ENCODE measurements at regions not wholly inside any gene's neighbourhood (a gene's known extent, or its start where the extent isn't known, plus 50 kb on each side); places are given as distances from the start of the nearest gene placed in this dataset.
"Not testable (repeated sequence)": the region's sequence is repeated elsewhere in the genome, so short reads cannot be mapped to it uniquely, and the experiment has no call there.

DNA sequence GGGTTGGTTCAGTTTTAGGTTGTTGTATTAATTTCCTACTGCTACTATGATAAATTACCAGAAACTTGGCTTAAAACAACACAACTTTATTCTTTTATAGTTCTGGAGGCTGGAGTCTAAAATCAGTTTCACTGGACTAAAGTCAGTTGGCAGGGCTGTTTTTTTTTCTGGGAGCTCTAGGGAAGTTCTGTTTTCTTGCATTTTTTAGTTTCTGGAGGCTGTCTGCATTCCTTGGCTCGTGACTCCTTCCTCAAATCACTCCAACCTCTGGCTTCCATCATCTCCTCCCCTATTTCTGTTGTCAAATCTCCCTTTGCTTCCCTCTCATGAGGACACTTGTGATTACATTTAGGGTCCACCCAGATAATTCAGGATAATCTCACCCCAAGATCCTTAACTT is 51.3 kb upstream of the SUB1 start:
- Mint-ChIP-seq H3K27ac (peak overlapping the region; percentile 71), H3K27me3 (ENCODE audit: low read depth) (no peaks in the 10 kb centered on the region), H3K36me3 (ENCODE audit: low read depth) (peaks cover 31% of the 10 kb centered on the region), H3K4me3 (peak overlapping the region; percentile 52), H3K9me3 (no peaks in the 10 kb centered on the region), H3K4me1 (ENCODE audit: low read depth) (peaks cover 68% of the 10 kb centered on the region)

DNA sequence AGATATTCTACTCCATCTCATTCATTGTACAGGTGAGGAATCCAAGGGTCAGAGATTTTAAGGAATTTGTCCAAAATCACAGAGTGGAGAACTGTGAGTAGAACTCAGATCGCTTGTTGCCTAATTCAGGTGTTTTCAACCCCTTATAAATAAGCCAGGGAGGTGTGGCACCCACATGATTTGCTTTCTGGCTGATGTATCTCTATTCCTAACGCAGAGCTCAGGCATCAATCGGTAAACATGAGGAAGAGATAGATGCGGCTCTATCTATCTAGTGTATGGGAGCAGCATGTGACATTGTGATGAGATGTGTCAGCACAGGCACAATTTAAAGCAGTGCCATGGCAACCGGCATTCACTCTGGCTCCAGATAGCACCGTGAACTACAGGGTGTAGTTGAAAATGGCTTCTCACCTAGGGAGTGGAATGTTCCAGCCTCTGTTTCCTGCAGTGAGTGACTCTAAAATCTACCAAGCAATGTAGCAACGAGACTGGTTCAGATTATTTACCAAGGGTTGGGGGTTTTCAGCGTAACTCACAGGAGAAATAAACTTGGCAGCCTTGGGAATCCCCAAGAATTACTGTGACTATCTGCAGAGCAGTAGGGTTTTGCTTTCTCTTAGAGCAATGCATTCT is 53.4 kb upstream of the SUB1 start:
- H3K4me3 Mint-ChIP-seq = peak overlapping the region; percentile 86
- no peaks in the 10 kb centered on the region for H3K9me3 Mint-ChIP-seq
- peaks cover 20% of the 10 kb centered on the region for H3K36me3 Mint-ChIP-seq (ENCODE audit: low read depth)
- H3K27ac Mint-ChIP-seq = peak overlapping the region; percentile 95
- peaks cover 53% of the 10 kb centered on the region for H3K4me1 Mint-ChIP-seq (ENCODE audit: low read depth)
- H3K27me3 Mint-ChIP-seq (ENCODE audit: low read depth) = no peaks in the 10 kb centered on the region

DNA sequence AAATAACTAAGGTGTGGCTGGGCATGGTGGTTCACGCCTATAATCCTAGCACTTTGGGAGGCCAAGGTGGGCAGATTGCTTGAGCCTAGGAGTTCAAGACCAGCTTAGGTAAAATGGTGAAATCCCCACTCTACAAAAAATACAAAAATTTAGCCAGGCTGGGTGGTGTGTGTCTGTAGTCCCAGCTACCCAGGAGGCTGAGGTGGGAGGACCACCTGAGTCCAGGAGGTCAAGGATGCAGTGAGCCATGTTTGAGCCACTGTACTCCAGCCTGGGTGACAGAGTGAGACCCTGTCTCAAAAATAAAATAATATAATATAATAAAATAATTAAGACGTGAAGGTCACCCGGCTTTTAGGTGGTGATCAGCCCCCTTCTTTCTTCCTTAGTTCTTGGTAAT is 58.0 kb upstream of the SUB1 start:
- H3K36me3 Mint-ChIP-seq (ENCODE audit: low read depth); H3K4me3 Mint-ChIP-seq; H3K9me3 Mint-ChIP-seq; H3K27ac Mint-ChIP-seq; H3K27me3 Mint-ChIP-seq (ENCODE audit: low read depth): not testable (repeated sequence)
- peaks cover 42% of the 10 kb centered on the region for H3K4me1 Mint-ChIP-seq (ENCODE audit: low read depth)

DNA sequence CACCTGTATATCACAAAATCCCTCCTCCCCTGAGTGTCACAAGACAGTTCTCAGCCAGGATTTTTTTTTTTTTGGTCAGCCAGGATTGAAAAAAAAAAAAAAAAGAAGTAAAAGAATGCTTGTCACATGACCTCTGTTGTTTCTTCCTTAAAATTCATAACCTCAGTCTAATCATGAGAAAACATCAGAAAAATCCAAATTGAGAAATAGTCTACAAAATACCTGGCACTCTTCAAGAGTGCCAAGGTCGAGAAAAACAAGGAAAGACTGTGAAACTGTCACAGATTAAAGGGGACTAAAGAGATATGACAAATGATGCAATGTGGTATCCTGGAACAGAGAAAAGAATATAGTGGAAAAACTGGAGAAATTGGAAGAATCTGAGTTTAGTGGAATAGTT is 58.5 kb upstream of the SUB1 start:
- Mint-ChIP-seq H3K27ac (no peak overlapping the region), H3K27me3 (ENCODE audit: low read depth) (no peaks in the 10 kb centered on the region), H3K4me1 (ENCODE audit: low read depth) (peaks cover 39% of the 10 kb centered on the region), H3K36me3 (ENCODE audit: low read depth) (peaks cover 2% of the 10 kb centered on the region), H3K9me3 (no peaks in the 10 kb centered on the region), H3K4me3 (no peak overlapping the region)

DNA sequence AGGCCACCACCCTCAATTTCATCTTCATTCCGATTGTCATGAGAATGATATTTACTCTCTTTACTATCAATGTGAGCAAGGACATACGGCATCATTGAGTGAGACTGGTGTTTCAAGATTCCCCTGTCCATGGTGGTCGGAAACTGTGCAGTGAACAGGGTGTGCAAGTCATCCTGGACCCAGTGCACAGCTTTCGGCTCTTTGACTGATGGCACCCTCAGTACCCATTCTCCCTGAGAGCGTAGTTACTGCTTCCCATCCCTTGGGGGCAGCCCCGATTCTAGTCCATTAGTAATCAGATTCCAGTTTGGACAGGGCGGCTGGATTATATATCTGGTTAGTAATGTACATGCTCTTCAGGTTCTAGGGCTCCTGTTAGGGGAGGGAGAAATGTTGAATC is 61.7 kb upstream of the SUB1 start:
- Mint-ChIP-seq H3K4me1 (ENCODE audit: low read depth) (peaks cover 36% of the 10 kb centered on the region), H3K27me3 (ENCODE audit: low read depth) (peaks cover 8% of the 10 kb centered on the region), H3K27ac (peak overlapping the region; percentile 77)

DNA sequence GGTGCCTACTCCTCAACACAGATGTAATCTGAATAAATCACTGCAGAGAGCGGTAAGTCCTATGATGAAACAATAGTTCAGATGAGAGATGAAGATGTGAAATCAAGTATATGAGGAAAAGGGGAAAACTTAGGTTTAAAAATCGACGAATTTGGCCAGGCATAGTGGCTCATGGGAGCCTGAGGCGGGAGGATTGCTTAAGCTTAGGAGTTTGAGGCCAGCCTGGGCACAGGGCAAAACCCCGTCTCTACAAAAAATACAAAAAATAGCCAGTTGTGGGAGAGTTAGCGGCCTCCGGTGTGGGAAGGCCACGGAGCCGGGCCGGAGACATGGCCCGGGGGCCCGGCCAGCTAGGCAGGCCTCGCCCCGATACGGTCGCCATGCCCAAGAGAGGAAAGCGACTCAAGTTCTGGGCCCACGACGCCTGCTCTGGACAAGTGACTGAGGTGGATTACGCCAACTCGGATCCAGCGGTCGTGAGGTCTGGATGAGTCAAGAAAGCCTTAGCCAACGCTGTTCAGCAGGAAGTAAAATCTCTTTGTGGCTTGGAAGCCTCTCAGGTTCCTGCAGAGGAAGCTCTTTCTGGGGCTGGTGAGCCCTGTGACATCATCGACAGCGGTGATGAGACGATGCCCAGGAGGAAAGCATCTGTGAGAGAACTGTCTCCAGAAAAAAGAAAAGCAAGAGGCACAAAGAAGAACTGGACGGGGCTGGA is 62.8 kb upstream of the SUB1 start:
- peaks cover 32% of the 10 kb centered on the region for H3K4me1 Mint-ChIP-seq (ENCODE audit: low read depth)

More for the DNA sequence above, 61.7 kb upstream of the SUB1 start:
- Mint-ChIP-seq H3K9me3 (no peaks in the 10 kb centered on the region), H3K4me3 (no peak overlapping the region), H3K36me3 (ENCODE audit: low read depth) (peaks cover 2% of the 10 kb centered on the region)

DNA sequence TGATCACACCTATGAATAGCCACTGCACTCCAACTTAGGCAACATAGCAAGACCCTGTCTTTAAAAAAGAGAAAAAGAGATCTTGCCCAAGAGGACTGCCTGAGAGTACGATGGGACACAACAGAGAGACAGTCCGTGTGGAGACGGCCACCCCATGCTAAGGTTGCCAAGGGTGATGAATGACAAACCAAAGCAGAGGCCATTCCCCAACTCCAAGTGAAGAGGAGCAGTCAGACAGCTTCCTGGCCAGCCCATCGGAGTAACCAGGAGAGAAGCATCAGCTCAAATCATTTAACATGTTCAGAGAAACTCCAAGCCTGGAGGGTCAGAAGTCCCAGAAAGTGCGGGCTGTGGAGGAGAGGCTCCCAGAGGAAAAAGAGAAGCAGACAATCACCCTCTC is 63.9 kb upstream of the SUB1 start:
- Mint-ChIP-seq H3K27me3 (ENCODE audit: low read depth) (peaks cover 13% of the 10 kb centered on the region), H3K27ac (no peak overlapping the region), H3K9me3 (no peaks in the 10 kb centered on the region), H3K4me1 (ENCODE audit: low read depth) (peaks cover 28% of the 10 kb centered on the region), H3K4me3 (no peak overlapping the region), H3K36me3 (ENCODE audit: low read depth) (peaks cover 5% of the 10 kb centered on the region)

More for the DNA sequence above, 62.8 kb upstream of the SUB1 start:
- peaks cover 9% of the 10 kb centered on the region for H3K27me3 Mint-ChIP-seq (ENCODE audit: low read depth)
- no peaks in the 10 kb centered on the region for H3K9me3 Mint-ChIP-seq
- peaks cover 2% of the 10 kb centered on the region for H3K36me3 Mint-ChIP-seq (ENCODE audit: low read depth)
- peak overlapping the region; percentile 55 for H3K4me3 Mint-ChIP-seq
- peak overlapping the region; percentile 77 for H3K27ac Mint-ChIP-seq

DNA sequence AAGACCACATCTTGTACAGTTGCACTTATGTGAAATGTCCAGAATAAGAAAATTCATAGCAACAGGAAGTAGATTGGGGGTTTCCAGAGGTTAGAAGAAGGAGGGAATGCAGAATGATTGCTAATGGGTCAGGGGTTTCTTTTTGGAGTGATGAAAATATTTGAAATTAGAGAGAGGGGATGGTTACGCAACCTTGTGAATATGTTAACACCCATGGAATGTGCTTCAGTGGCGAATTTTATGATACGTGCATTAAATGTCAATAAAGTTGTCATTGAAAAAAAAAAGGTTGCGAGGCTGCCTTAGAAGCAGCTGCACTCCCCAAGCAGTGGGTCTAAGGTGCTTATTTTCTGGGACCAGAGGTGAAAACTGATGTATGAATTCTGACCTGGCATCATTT is 64.4 kb upstream of the SUB1 start:
- H3K4me1 Mint-ChIP-seq (ENCODE audit: low read depth) = peaks cover 28% of the 10 kb centered on the region
- peaks cover 13% of the 10 kb centered on the region for H3K27me3 Mint-ChIP-seq (ENCODE audit: low read depth)
- peaks cover 5% of the 10 kb centered on the region for H3K36me3 Mint-ChIP-seq (ENCODE audit: low read depth)
- no peaks in the 10 kb centered on the region for H3K9me3 Mint-ChIP-seq
- H3K27ac Mint-ChIP-seq = no peak overlapping the region
- H3K4me3 Mint-ChIP-seq = no peak overlapping the region

DNA sequence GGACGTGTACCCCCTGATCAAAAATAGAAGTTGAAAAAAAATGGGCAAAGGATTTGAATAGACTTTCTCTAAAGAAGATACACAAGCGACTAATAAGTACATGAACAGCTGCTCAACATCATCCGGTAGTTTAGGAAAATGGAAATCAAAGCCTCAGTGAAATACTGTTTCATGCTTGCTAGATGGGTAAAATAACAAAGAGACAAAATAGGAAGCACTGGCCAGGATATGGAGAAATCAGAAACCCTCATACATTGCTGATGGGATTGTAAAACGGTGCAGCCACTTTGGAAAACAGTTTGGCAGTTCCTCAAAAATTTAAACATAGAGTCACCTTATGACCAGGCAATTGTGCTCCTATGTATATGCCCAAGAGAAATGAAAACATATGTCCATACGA is 65.0 kb upstream of the SUB1 start:
- Mint-ChIP-seq H3K4me1 (ENCODE audit: low read depth) (peaks cover 25% of the 10 kb centered on the region), H3K27ac (no peak overlapping the region), H3K27me3 (ENCODE audit: low read depth) (peaks cover 13% of the 10 kb centered on the region), H3K36me3 (ENCODE audit: low read depth) (peaks cover 5% of the 10 kb centered on the region), H3K4me3 (no peak overlapping the region), H3K9me3 (no peaks in the 10 kb centered on the region)

DNA sequence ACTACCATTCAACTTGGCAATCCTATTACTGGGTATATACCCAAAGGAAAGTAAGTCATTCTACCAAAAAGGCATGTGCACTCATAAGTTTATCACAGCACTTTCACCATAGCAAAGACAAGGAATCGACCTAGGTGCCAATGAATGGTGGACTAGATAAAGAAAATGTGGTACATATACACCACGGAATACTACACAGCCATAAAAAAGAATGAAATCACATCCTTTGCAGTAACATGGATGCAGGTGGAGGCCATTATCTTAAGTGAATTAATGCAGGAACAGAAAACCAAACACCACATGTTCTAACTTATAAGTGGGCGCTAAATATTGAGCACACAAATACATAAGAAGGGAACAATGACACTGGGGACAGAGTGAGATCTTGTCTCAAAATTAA is 65.8 kb upstream of the SUB1 start:
- peaks cover 25% of the 10 kb centered on the region for H3K4me1 Mint-ChIP-seq (ENCODE audit: low read depth)
- H3K27ac Mint-ChIP-seq = no peak overlapping the region
- H3K36me3 Mint-ChIP-seq (ENCODE audit: low read depth) = peaks cover 5% of the 10 kb centered on the region
- H3K27me3 Mint-ChIP-seq (ENCODE audit: low read depth) = peaks cover 13% of the 10 kb centered on the region
- H3K4me3 Mint-ChIP-seq = no peak overlapping the region
- H3K9me3 Mint-ChIP-seq = no peaks in the 10 kb centered on the region

DNA sequence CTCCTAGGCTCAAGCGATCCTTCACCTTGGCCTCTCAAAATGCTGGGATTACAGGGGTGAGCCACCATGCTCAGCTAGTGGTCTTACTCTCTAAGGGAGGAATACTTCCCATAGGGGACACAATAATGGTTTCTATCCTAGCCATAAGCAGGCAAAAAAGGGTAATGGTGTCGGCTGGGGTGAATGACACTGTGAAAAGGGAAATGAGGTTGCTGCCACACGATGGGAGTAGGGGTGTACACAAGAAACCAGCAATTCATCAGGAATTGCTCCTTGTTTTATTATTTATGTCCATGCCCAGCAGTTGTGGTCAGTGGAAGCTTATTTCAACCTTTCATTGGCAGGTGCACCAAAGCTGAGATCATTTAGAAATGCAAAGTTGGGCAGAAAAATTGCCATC is 70.3 kb upstream of the ZFR start:
- Mint-ChIP-seq H3K4me1 (ENCODE audit: low read depth) (peaks cover 6% of the 10 kb centered on the region), H3K36me3 (ENCODE audit: low read depth) (peaks cover 3% of the 10 kb centered on the region), H3K27me3 (ENCODE audit: low read depth) (peaks cover 13% of the 10 kb centered on the region), H3K4me3 (no peak overlapping the region), H3K9me3 (no peaks in the 10 kb centered on the region), H3K27ac (no peak overlapping the region)

DNA sequence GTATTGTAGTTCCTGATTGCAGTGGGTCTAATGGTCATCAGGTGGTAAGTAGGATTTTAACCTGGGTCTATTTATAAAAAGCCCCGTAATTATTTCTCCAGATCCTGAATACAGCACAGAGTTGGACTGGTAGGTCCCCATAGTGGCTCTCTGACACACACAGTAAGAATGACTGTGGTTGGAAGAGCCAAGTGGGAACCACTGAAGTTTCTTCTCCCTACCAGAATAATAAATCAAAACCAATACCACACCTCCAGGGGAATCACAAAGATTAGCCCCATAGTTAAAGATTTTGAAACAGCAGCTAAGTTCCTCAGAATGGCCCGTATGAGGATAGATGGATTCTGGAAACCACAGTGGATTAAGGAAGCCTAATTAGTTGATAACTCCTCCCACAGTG is 68.4 kb upstream of the ZFR start:
- H3K27ac Mint-ChIP-seq = no peak overlapping the region
- H3K4me1 Mint-ChIP-seq (ENCODE audit: low read depth) = peaks cover 6% of the 10 kb centered on the region
- H3K36me3 Mint-ChIP-seq (ENCODE audit: low read depth) = peaks cover 3% of the 10 kb centered on the region
- peaks cover 4% of the 10 kb centered on the region for H3K27me3 Mint-ChIP-seq (ENCODE audit: low read depth)
- no peaks in the 10 kb centered on the region for H3K9me3 Mint-ChIP-seq
- no peak overlapping the region for H3K4me3 Mint-ChIP-seq

DNA sequence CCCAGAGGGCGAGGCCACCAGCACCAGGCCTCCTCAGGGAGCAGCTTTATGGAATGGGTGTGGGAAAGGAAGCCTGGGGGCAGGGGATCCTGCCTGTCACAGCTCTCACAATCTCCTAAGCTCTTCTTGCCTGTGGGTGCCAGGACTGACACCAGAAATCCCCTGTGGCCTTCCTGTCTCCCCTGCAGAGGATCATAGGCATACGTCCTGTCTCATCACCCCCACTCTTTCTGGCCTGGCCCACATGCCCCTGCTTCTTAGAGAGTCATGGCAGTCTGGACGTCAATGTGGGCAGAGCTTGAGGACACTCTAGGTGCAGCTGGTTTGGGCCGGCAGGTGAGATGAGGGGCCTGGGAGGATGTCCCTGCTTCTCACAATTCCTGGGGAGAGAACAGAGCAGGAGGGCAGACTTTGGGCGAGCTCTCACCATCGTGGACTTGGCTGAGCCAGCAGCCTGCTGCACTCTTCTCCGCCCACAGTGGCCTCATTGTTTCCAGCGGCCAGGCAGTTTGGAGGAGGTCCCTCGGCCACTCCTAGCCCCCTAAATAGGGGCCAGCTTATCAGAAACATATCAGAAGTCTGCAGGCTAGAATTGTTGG is 67.3 kb upstream of the ZFR start:
- Mint-ChIP-seq H3K27ac (peak overlapping the region; percentile 69), H3K4me3 (no peak overlapping the region), H3K9me3 (no peaks in the 10 kb centered on the region), H3K36me3 (ENCODE audit: low read depth) (peaks cover under 1% of the 10 kb centered on the region), H3K27me3 (ENCODE audit: low read depth) (peaks cover 1% of the 10 kb centered on the region), H3K4me1 (ENCODE audit: low read depth) (peaks cover 6% of the 10 kb centered on the region)

DNA sequence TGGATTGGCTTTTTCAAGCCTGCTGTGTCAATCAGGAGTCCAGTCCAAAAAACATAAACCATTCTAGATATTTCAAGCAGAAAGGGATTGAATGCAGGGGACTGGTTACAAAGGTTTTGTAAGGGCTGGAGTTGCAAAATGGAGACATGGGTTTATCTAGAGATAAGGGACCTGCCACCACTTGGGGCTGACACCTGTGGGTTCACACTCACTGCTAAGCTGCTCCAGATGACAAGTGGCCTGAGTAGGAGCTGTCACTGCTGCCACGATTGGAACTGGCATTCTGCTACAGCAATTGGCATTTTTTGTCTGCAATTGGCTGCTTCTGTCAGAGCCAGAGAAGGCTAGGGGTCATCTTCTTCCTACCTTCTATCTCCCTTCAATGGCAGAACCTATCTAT is 66.3 kb upstream of the ZFR start:
- H3K27ac Mint-ChIP-seq = no peak overlapping the region
- no peaks in the 10 kb centered on the region for H3K9me3 Mint-ChIP-seq

More for the DNA sequence above, 66.3 kb upstream of the ZFR start:
- Mint-ChIP-seq H3K4me3 (no peak overlapping the region), H3K36me3 (ENCODE audit: low read depth) (no peaks in the 10 kb centered on the region), H3K4me1 (ENCODE audit: low read depth) (peaks cover 6% of the 10 kb centered on the region), H3K27me3 (ENCODE audit: low read depth) (peaks cover 3% of the 10 kb centered on the region)
